ENCODE measurements at regions not wholly inside any gene's neighbourhood (a gene's known extent, or its start where the extent isn't known, plus 50 kb on each side); places are given as distances from the start of the nearest gene placed in this dataset.
"Not testable (repeated sequence)": the region's sequence is repeated elsewhere in the genome, so short reads cannot be mapped to it uniquely, and the experiment has no call there.

DNA sequence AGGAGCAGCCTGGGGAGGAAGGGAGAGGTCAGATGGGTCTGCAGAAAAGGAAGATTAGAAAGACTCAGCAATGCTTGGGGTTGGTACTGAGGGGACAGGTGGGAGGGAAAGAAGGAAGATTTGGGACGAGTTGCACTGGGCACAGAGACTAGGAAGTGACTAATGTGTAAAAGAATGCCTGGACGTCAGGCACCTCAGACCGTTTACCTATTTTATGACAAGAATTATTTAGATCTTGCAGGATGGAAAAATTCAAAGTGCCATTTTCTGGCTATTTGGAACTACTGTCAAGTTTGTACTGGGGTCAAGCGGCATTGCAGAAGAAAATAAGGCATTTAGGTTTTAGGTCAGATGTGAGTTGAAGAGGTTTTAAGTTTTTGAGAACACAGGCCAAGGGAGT lies 1558.4 kb upstream of the PRR20A start:
- H3K9me3 ChIP-seq (ENCODE audit: low read length); H3K4me3 ChIP-seq (ENCODE audit: low read length); H3K27ac Mint-ChIP-seq; H3K4me3 Mint-ChIP-seq; H3K4me1 Mint-ChIP-seq; H3K27me3 ChIP-seq (ENCODE audit: insufficient read depth, low read length, poor library complexity, severe bottlenecking); H3K36me3 Mint-ChIP-seq; H3K36me3 ChIP-seq (ENCODE audit: insufficient read depth, low read length); DNase-seq; H3K4me1 ChIP-seq (ENCODE audit: insufficient read depth, low read length); CTCF ChIA-PET; H3K27ac ChIP-seq (ENCODE audit: low read depth, low read length); POLR2A ChIA-PET; H3K27me3 Mint-ChIP-seq: not testable (repeated sequence)
- H3K9me3 Mint-ChIP-seq, result peaks cover 4 to 36% (median 10%) of the 10 kb centered on the region in 5 donors

DNA sequence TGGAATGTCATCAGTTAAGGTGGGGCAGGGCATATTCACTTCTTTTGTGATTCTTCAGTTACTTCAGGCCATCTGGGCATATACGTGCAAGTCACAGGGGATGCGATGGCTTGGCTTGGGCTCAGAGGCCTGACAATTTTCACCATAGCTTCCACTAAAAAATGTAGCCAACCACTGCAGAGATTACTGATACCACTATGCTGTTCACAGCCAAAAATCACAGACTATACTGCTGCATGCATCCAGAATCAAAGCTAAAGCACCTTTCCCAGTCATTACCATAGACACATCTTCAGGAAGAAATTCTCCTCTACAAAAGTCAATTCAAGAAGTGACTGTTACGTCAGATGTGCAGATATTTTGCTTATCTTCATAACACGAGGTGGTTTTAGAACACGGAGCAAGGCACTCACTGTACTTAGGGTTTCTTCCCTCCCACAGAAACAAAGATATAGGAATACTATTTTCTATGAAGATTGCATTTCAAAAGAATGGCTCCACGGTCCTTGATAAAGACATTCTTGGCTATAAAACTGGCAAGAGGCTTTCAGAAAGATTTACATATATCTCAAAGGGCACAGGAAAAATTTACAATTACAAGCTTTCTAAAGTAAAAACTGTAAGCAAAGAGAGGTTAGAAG lies 1556.6 kb upstream of the PRR20A start:
- H3K4me3 ChIP-seq (ENCODE audit: low read length), result no peak overlapping the region
- H3K27me3 ChIP-seq (ENCODE audit: insufficient read depth, low read length, poor library complexity, severe bottlenecking), result no peaks in the 10 kb centered on the region
- H3K4me1 ChIP-seq (ENCODE audit: insufficient read depth, low read length), result no peaks in the 10 kb centered on the region
- no peak overlapping the region for H3K4me3 Mint-ChIP-seq
- H3K9me3 Mint-ChIP-seq, result peaks cover 6 to 37% (median 11%) of the 10 kb centered on the region in 5 donors
- POLR2A ChIA-PET, result no interaction called here
- H3K27ac ChIP-seq (ENCODE audit: low read depth, low read length), result no peak overlapping the region
- H3K9me3 ChIP-seq (ENCODE audit: low read length), result no peaks in the 10 kb centered on the region
- no peaks in the 10 kb centered on the region for H3K36me3 Mint-ChIP-seq
- no peak overlapping the region for H3K27ac Mint-ChIP-seq
- H3K27me3 Mint-ChIP-seq, result peaks cover 0 to 1% of the 10 kb centered on the region in 2 donors
- CTCF ChIA-PET, result no interaction called here
- no peak for DNase-seq
- H3K36me3 ChIP-seq (ENCODE audit: insufficient read depth, low read length), result no peaks in the 10 kb centered on the region
- H3K4me1 Mint-ChIP-seq, result no peaks in the 10 kb centered on the region

GRCh38 chr13:55602784-55603183 lies 1537.9 kb upstream of the PRR20A start:
- H3K4me3 ChIP-seq (ENCODE audit: low read length), result no peak overlapping the region
- no peak overlapping the region for H3K27ac Mint-ChIP-seq
- H3K27ac ChIP-seq (ENCODE audit: low read depth, low read length), result no peak overlapping the region
- no peaks in the 10 kb centered on the region for H3K36me3 Mint-ChIP-seq
- no peak overlapping the region for H3K4me3 Mint-ChIP-seq
- H3K9me3 ChIP-seq (ENCODE audit: low read length), result no peaks in the 10 kb centered on the region
- H3K4me1 Mint-ChIP-seq, result no peaks in the 10 kb centered on the region
- ChIA-PET POLR2A (no interaction called here), CTCF (no interaction called here)
- H3K27me3 ChIP-seq (ENCODE audit: insufficient read depth, low read length, poor library complexity, severe bottlenecking), result no peaks in the 10 kb centered on the region
- H3K36me3 ChIP-seq (ENCODE audit: insufficient read depth, low read length), result no peaks in the 10 kb centered on the region
- no peak for DNase-seq
- no peaks in the 10 kb centered on the region for H3K27me3 Mint-ChIP-seq
- H3K4me1 ChIP-seq (ENCODE audit: insufficient read depth, low read length), result no peaks in the 10 kb centered on the region
- peaks cover 2 to 13% (median 7%) of the 10 kb centered on the region in 5 donors for H3K9me3 Mint-ChIP-seq

GRCh38 chr13:55606045-55606665 lies 1534.6 kb upstream of the PRR20A start:
- Mint-ChIP-seq H3K9me3 (peaks cover 2 to 21% (median 7%) of the 10 kb centered on the region in 5 donors), H3K36me3 (no peaks in the 10 kb centered on the region), H3K27me3 (no peaks in the 10 kb centered on the region), H3K27ac (no peak overlapping the region), H3K4me1 (no peaks in the 10 kb centered on the region), H3K4me3 (no peak overlapping the region)
- ChIA-PET CTCF (no interaction called here), POLR2A (no interaction called here)
- no peaks in the 10 kb centered on the region for H3K27me3 ChIP-seq (ENCODE audit: insufficient read depth, low read length, poor library complexity, severe bottlenecking)
- H3K9me3 ChIP-seq (ENCODE audit: low read length), result no peaks in the 10 kb centered on the region
- H3K4me1 ChIP-seq (ENCODE audit: insufficient read depth, low read length), result no peaks in the 10 kb centered on the region
- no peak overlapping the region for H3K4me3 ChIP-seq (ENCODE audit: low read length)
- no peak overlapping the region for H3K27ac ChIP-seq (ENCODE audit: low read depth, low read length)
- H3K36me3 ChIP-seq (ENCODE audit: insufficient read depth, low read length), result no peaks in the 10 kb centered on the region
- no peak for DNase-seq

DNA sequence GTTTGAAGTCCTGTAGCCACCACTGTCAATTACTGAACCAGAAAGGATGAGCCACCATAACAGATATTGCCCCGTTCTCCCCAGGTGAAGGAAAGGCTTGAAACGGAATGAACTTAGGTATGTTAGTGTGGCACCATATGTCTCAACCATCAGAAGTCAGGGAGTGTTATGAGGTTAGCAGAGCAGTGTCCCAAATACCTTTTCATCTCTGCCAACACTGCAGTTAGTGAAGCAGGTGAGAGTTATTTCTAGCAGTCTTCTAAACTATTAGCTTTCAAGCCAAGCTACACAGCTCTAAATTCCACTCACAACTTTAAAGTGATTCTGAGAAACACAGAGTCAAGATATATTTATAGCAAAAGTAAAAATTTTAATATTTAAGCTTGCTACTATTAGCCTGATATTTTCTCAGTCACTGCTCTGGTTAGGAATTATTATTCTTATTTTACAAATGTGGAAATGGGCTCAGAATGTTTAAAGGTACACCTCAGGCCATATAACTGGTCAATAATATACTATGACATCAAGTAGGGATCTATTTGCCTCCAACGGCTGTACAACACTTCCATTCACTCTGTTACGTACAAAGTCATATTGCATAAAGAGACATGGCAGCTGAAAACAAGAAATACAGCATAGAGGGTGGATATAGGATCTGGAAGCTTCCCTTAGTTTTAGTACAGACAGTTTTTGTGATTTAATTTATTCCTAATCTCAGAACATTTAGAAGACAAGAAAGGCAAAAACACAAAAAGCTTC lies 1527.1 kb upstream of the PRR20A start:
- DNase-seq, result no peak
- Histone ChIP-seq H3K9me3 (ENCODE audit: low read length) (no peaks in the 10 kb centered on the region), H3K4me1 (ENCODE audit: insufficient read depth, low read length) (no peaks in the 10 kb centered on the region), H3K27me3 (ENCODE audit: insufficient read depth, low read length, poor library complexity, severe bottlenecking) (no peaks in the 10 kb centered on the region), H3K36me3 (ENCODE audit: insufficient read depth, low read length) (no peaks in the 10 kb centered on the region), H3K4me3 (ENCODE audit: low read length) (no peak overlapping the region), H3K27ac (ENCODE audit: low read depth, low read length) (no peak overlapping the region)
- Mint-ChIP-seq H3K36me3 (no peaks in the 10 kb centered on the region), H3K27me3 (no peaks in the 10 kb centered on the region), H3K4me3 (no peak overlapping the region), H3K9me3 (peaks cover 0 to 27% (median 8%) of the 10 kb centered on the region in 5 donors), H3K4me1 (no peaks in the 10 kb centered on the region), H3K27ac (no peak overlapping the region)
- ChIA-PET CTCF (no interaction called here), POLR2A (no interaction called here)

DNA sequence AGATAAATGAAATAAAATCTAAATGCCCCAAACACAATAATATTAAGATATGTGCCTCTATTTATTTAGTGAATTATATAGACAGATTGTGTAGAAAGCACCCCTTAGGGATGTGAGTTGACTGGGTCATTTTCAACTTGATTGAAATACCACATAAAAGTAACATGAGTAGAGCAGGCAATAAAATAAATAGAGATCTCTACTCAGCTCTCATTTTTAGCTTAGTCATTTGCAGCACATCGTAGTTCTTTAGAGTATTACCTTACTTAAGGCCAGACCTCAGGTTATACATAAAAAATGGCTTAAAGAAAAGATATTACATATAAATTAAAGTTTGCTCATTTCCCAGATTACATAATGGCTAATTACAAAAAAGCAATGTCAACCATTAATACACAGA lies 1525.6 kb upstream of the PRR20A start:
- POLR2A ChIA-PET, result no interaction called here
- no peak overlapping the region for H3K27ac Mint-ChIP-seq
- Histone ChIP-seq H3K27ac (ENCODE audit: low read depth, low read length) (no peak overlapping the region), H3K4me1 (ENCODE audit: insufficient read depth, low read length) (no peaks in the 10 kb centered on the region), H3K36me3 (ENCODE audit: insufficient read depth, low read length) (no peaks in the 10 kb centered on the region), H3K9me3 (ENCODE audit: low read length) (no peaks in the 10 kb centered on the region), H3K27me3 (ENCODE audit: insufficient read depth, low read length, poor library complexity, severe bottlenecking) (no peaks in the 10 kb centered on the region), H3K4me3 (ENCODE audit: low read length) (no peak overlapping the region)
- H3K9me3 Mint-ChIP-seq, result peaks cover 3 to 18% (median 8%) of the 10 kb centered on the region in 5 donors
- no peak overlapping the region for H3K4me3 Mint-ChIP-seq
- H3K4me1 Mint-ChIP-seq, result no peaks in the 10 kb centered on the region
- H3K27me3 Mint-ChIP-seq, result no peaks in the 10 kb centered on the region
- DNase-seq, result no peak
- CTCF ChIA-PET, result no interaction called here
- no peaks in the 10 kb centered on the region for H3K36me3 Mint-ChIP-seq

- POLR2A ChIA-PET, result no interaction called here
These were observed 1523.5 kb upstream of the PRR20A start for GRCh38 chr13:55617241-55617640.

GRCh38 chr13:55627221-55627620 lies 1513.5 kb upstream of the PRR20A start:
- Mint-ChIP-seq H3K36me3 (no peaks in the 10 kb centered on the region), H3K9me3 (peaks cover 6 to 40% (median 17%) of the 10 kb centered on the region in 5 donors), H3K27me3 (no peaks in the 10 kb centered on the region), H3K4me1 (no peaks in the 10 kb centered on the region), H3K4me3 (no peak overlapping the region), H3K27ac (no peak overlapping the region)
- ChIA-PET CTCF (no interaction called here), POLR2A (no interaction called here)
- no peaks in the 10 kb centered on the region for H3K9me3 ChIP-seq (ENCODE audit: low read length)
- no peaks in the 10 kb centered on the region for H3K4me1 ChIP-seq (ENCODE audit: insufficient read depth, low read length)
- no peak overlapping the region for H3K27ac ChIP-seq (ENCODE audit: low read depth, low read length)
- no peaks in the 10 kb centered on the region for H3K27me3 ChIP-seq (ENCODE audit: insufficient read depth, low read length, poor library complexity, severe bottlenecking)
- DNase-seq, result no peak
- H3K4me3 ChIP-seq (ENCODE audit: low read length), result no peak overlapping the region
- H3K36me3 ChIP-seq (ENCODE audit: insufficient read depth, low read length), result no peaks in the 10 kb centered on the region

More at GRCh38 chr13:55617241-55617640, 1523.5 kb upstream of the PRR20A start:
- Mint-ChIP-seq H3K9me3 (peaks cover 1 to 19% (median 7%) of the 10 kb centered on the region in 5 donors), H3K4me1 (no peaks in the 10 kb centered on the region), H3K27ac (no peak overlapping the region), H3K27me3 (no peaks in the 10 kb centered on the region), H3K36me3 (no peaks in the 10 kb centered on the region), H3K4me3 (no peak overlapping the region)
- CTCF ChIA-PET, result no interaction called here
- H3K9me3 ChIP-seq (ENCODE audit: low read length), result no peaks in the 10 kb centered on the region
- DNase-seq, result no peak
- H3K27me3 ChIP-seq (ENCODE audit: insufficient read depth, low read length, poor library complexity, severe bottlenecking), result no peaks in the 10 kb centered on the region
- no peak overlapping the region for H3K4me3 ChIP-seq (ENCODE audit: low read length)
- H3K27ac ChIP-seq (ENCODE audit: low read depth, low read length), result no peak overlapping the region
- H3K4me1 ChIP-seq (ENCODE audit: insufficient read depth, low read length), result no peaks in the 10 kb centered on the region
- H3K36me3 ChIP-seq (ENCODE audit: insufficient read depth, low read length), result no peaks in the 10 kb centered on the region

Data from CD8-positive, alpha-beta memory T cell (primary cell).